KMS-11 (cell line): ENCODE measurements at regions not wholly inside any gene's neighbourhood (a gene's known extent, or its start where the extent isn't known, plus 50 kb on each side); places are given as distances from the start of the nearest gene placed in this dataset.

Experiments used
- H2AFZ ChIP-seq: fragments of 200-600 bp; sonication (generic); 2 replicates; pipeline ENCODE4 v1.6.1; 2016; ENCODE audit warnings: antibody characterized with exemption, mixed run types, low read depth
- H3K27ac ChIP-seq: fragments of 200-600 bp; sonication (generic); 2 replicates; pipeline ENCODE4 v1.6.1; 2016; ENCODE audit warnings: mild to moderate bottlenecking, mixed run types
- H3K27me3 ChIP-seq: fragments of 200-600 bp; sonication (generic); 2 replicates; pipeline ENCODE4 v1.6.1; 2017; ENCODE audit warnings: mild to moderate bottlenecking, low read depth, mixed run types, moderate library complexity; ENCODE audit not compliant: insufficient read depth
- H3K36me3 ChIP-seq: fragments of 200-600 bp; sonication (generic); 2 replicates; pipeline ENCODE4 v1.6.1; 2017; ENCODE audit warnings: mild to moderate bottlenecking, mixed run types; ENCODE audit not compliant: insufficient read depth
- H3K4me1 ChIP-seq: fragments of 200-600 bp; sonication (generic); 2 replicates; pipeline ENCODE4 v1.6.1; 2016; ENCODE audit warnings: mild to moderate bottlenecking, low read depth, mixed run types; ENCODE audit not compliant: poor library complexity, severe bottlenecking
- H3K4me2 ChIP-seq: fragments of 200-600 bp; sonication (generic); 2 replicates; pipeline ENCODE4 v1.7.0; 2016; ENCODE audit warnings: mild to moderate bottlenecking, mixed run types
- H3K4me3 ChIP-seq: fragments of 200-600 bp; sonication (generic); IDR thresholded peaks from 2 replicates; pipeline ENCODE4 v1.6.1; 2017; ENCODE audit warnings: low read depth, low read length, mixed read lengths; ENCODE audit not compliant: insufficient read depth
- H3K79me2 ChIP-seq: fragments of 200-600 bp; sonication (generic); 2 replicates; pipeline ENCODE4 v1.6.1; 2016; ENCODE audit warnings: low read depth, mixed run types; ENCODE audit not compliant: insufficient read depth
- H3K9ac ChIP-seq: fragments of 200-600 bp; sonication (generic); 2 replicates; pipeline ENCODE4 v1.6.1; 2016; ENCODE audit warnings: mild to moderate bottlenecking, mixed run types
- H4K20me1 ChIP-seq: fragments of 200-600 bp; sonication (generic); 2 replicates; pipeline ENCODE4 v1.6.1; 2016; ENCODE audit warnings: mild to moderate bottlenecking, mixed run types; ENCODE audit not compliant: insufficient read depth
- TF ChIP-seq, protein P1 (sequence below): fragments of 200-600 bp; sonication (generic); conservative IDR thresholded peaks from 2 replicates; pipeline ENCODE4 v1.6.1; 2017; ENCODE audit warnings: low read depth, mild to moderate bottlenecking, antibody characterized with exemption, low read length, moderate library complexity, mixed read lengths

DNA sequence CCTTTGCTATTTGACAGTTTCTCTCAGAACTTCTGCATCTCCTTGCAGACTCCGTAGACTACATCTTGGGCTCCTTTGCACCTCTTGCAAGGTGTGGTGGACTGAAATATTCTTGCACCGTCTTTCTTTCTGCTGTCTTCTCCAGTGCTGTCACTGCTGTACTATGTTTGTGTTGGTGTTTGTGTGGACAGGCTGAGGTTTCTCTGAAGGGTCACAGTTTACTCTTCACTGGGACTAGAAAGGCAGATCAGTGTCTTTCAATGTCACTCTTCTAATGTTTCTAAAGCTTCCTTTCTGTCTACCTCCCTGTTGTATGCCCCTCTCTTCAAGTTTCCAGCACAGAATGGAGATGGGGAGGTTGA lies 410.0 kb upstream of the CD180 start:
- H3K27me3 ChIP-seq: no peaks in the 10 kb centered on the region
- H3K27ac ChIP-seq: no peak overlapping the region
- TF ChIP-seq, protein P1, sequence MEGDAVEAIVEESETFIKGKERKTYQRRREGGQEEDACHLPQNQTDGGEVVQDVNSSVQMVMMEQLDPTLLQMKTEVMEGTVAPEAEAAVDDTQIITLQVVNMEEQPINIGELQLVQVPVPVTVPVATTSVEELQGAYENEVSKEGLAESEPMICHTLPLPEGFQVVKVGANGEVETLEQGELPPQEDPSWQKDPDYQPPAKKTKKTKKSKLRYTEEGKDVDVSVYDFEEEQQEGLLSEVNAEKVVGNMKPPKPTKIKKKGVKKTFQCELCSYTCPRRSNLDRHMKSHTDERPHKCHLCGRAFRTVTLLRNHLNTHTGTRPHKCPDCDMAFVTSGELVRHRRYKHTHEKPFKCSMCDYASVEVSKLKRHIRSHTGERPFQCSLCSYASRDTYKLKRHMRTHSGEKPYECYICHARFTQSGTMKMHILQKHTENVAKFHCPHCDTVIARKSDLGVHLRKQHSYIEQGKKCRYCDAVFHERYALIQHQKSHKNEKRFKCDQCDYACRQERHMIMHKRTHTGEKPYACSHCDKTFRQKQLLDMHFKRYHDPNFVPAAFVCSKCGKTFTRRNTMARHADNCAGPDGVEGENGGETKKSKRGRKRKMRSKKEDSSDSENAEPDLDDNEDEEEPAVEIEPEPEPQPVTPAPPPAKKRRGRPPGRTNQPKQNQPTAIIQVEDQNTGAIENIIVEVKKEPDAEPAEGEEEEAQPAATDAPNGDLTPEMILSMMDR: no peak
- no peak overlapping the region for H3K9ac ChIP-seq
- H3K36me3 ChIP-seq: no peaks in the 10 kb centered on the region
- H3K4me1 ChIP-seq: no peaks in the 10 kb centered on the region
- no peak overlapping the region for H2AFZ ChIP-seq
- no peak overlapping the region for H3K4me3 ChIP-seq
- H3K79me2 ChIP-seq: no peaks in the 10 kb centered on the region
- no peak overlapping the region for H3K4me2 ChIP-seq
- H4K20me1 ChIP-seq: no peaks in the 10 kb centered on the region

- H3K4me2 ChIP-seq: no peak overlapping the region
- no peaks in the 10 kb centered on the region for H3K27me3 ChIP-seq
- no peaks in the 10 kb centered on the region for H3K4me1 ChIP-seq
- TF ChIP-seq, protein P1: no peak
- H3K36me3 ChIP-seq: no peaks in the 10 kb centered on the region
- H3K27ac ChIP-seq: no peak overlapping the region
- H3K4me3 ChIP-seq: no peak overlapping the region
- no peak overlapping the region for H2AFZ ChIP-seq
- H4K20me1 ChIP-seq: no peaks in the 10 kb centered on the region
- H3K79me2 ChIP-seq: no peaks in the 10 kb centered on the region
- H3K9ac ChIP-seq: no peak overlapping the region
Measured at GRCh38 chr5:67605730-67606585, 409.4 kb upstream of the CD180 start.

DNA sequence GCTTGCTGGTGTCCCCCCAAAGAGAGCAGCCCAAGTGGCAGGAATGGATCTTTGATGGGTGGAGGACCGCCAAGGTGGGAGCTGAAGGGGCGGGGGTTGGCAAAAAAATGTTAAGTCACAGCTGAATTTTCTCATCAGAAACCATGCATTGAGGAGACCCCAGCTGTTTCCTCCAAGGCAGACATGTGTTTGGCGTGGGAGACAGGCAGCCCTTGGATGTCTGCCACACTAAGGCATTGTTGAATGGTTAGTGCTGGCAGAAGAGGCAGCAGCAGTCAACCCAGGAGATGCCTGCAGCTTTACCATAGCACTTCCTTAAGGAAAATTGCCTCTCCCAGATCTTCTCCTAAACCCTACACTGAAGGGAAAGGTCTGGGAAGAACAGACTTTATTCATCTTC lies 394.9 kb upstream of the CD180 start:
- Histone ChIP-seq H3K79me2 (no peaks in the 10 kb centered on the region), H3K27me3 (no peaks in the 10 kb centered on the region), H4K20me1 (no peaks in the 10 kb centered on the region), H3K4me2 (no peak overlapping the region), H3K27ac (no peak overlapping the region), H2AFZ (no peak overlapping the region), H3K4me1 (no peaks in the 10 kb centered on the region), H3K4me3 (no peak overlapping the region), H3K9ac (no peak overlapping the region), H3K36me3 (no peaks in the 10 kb centered on the region)
- TF ChIP-seq, protein P1: no peak

DNA sequence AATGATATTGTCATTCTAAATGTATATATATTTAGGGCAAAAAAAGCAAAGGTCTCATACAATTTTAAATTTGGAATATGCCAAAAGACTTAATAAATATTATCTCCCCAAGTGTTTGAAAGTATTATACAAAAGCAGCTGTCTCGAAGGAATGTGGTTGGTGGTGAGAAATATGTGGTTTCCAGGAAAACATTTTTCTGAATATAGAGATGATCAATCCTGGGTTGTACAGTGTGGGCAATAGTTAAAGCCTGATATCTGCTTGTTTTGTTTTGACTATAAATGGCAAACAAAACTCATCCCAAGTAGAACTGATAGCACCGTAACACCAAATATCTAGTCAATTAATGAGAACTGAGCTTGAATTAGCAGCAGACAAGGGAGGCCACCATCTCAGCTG lies 391.8 kb upstream of the CD180 start:
- TF ChIP-seq, protein P1: no peak

More for the DNA sequence above, 391.8 kb upstream of the CD180 start:
- H4K20me1 ChIP-seq: no peaks in the 10 kb centered on the region
- no peak overlapping the region for H3K4me3 ChIP-seq
- no peak overlapping the region for H3K9ac ChIP-seq
- H3K27me3 ChIP-seq: no peaks in the 10 kb centered on the region
- H3K36me3 ChIP-seq: no peaks in the 10 kb centered on the region
- H3K27ac ChIP-seq: no peak overlapping the region
- H2AFZ ChIP-seq: no peak overlapping the region
- H3K4me1 ChIP-seq: no peaks in the 10 kb centered on the region
- H3K4me2 ChIP-seq: no peak overlapping the region
- H3K79me2 ChIP-seq: no peaks in the 10 kb centered on the region
